ENCODE measurements at regions not wholly inside any gene's neighbourhood (a gene's known extent, or its start where the extent isn't known, plus 50 kb on each side); places are given as distances from the start of the nearest gene placed in this dataset.

DNA sequence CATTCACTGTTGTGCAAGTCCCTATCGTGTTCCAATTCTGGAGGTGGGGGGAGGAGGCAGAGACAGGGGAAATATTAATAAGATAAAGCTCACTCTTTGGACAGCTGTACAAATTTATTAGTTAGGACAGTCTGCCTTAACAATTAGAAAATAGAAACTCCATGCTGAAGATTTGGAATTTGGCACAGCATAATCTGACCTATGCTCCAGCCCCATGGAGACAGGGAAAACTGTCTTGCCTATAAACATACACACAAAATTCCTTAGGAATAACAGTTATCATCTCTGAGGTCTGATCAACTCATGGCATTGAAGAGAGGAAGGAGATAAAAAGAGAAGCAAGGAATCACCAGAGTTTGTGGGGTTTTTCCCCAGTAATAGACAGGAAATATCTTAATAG lies 335.4 kb upstream of the MEOX2 start:
- TF ChIP-seq USF1 (IDR thresholded peaks at IDR 0.05) (no peak), REST (IDR thresholded peaks at IDR 0.05; ENCODE audit: low read depth) (no peak), RAD21 (IDR thresholded peaks at IDR 0.05; ENCODE audit: low read depth) (no peak), CREB1 (IDR thresholded peaks at IDR 0.05; ENCODE audit: low read depth) (no peak), EP300 (IDR thresholded peaks at IDR 0.05; ENCODE audit: borderline replicate concordance) (no peak), TCF12 (IDR thresholded peaks at IDR 0.05; ENCODE audit: low read depth) (no peak), TEAD4 (IDR thresholded peaks at IDR 0.05) (no peak), CEBPB (IDR thresholded peaks at IDR 0.05) (no peak), TAF1 (IDR thresholded peaks at IDR 0.05; ENCODE audit: low read depth) (no peak), EGR1 (IDR thresholded peaks at IDR 0.05) (no peak), NFIC (IDR thresholded peaks at IDR 0.05) (no peak), ZBTB7A (IDR thresholded peaks at IDR 0.05; ENCODE audit: low read depth) (no peak)
- TF ChIP-seq, protein P1, sequence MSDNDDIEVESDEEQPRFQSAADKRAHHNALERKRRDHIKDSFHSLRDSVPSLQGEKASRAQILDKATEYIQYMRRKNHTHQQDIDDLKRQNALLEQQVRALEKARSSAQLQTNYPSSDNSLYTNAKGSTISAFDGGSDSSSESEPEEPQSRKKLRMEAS (IDR thresholded peaks at IDR 0.05), result no peak
